ENCODE measurements at regions not wholly inside any gene's neighbourhood (a gene's known extent, or its start where the extent isn't known, plus 50 kb on each side); places are given as distances from the start of the nearest gene placed in this dataset.

DNA sequence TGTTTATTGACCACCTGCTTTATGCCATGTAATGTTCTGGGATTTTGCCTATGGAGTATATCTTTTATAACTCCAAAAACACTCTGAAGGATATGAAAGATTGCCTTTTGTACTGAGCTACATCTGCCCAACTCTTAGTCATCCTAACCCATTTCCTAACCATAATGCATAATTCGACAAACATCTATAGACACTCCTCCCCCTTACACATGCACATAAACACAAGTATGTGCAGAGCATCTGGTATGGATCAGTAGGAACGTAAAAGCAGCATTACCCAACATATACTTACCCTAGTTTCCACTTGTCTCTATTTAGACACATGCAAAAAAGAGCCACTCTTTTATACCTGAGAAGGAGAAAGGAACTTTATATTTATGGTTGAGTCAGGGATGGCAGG is 272.8 kb downstream of the FAM76B start:
- TF ChIP-seq, protein P1, sequence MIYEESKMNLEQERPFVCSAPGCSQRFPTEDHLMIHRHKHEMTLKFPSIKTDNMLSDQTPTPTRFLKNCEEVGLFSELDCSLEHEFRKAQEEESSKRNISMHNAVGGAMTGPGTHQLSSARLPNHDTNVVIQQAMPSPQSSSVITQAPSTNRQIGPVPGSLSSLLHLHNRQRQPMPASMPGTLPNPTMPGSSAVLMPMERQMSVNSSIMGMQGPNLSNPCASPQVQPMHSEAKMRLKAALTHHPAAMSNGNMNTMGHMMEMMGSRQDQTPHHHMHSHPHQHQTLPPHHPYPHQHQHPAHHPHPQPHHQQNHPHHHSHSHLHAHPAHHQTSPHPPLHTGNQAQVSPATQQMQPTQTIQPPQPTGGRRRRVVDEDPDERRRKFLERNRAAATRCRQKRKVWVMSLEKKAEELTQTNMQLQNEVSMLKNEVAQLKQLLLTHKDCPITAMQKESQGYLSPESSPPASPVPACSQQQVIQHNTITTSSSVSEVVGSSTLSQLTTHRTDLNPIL (CRISPR knock-in tag; IDR thresholded peaks at IDR 0.05; ENCODE audit: low read depth) = no peak
- TF ChIP-seq ZFP30 (CRISPR knock-in tag; IDR thresholded peaks at IDR 0.05) (no peak), OSR1 (CRISPR knock-in tag; IDR thresholded peaks at IDR 0.05) (no peak), ARNTL (CRISPR knock-in tag; IDR thresholded peaks at IDR 0.05; ENCODE audit: borderline replicate concordance, low read depth) (no peak), ESRRG (CRISPR knock-in tag; IDR thresholded peaks at IDR 0.05) (no peak), RARB (CRISPR knock-in tag; IDR thresholded peaks at IDR 0.05) (no peak), ZFP3 (CRISPR knock-in tag; IDR thresholded peaks at IDR 0.05) (no peak), CSDC2 (CRISPR knock-in tag; IDR thresholded peaks at IDR 0.05) (no peak)
- TF ChIP-seq, protein P2, sequence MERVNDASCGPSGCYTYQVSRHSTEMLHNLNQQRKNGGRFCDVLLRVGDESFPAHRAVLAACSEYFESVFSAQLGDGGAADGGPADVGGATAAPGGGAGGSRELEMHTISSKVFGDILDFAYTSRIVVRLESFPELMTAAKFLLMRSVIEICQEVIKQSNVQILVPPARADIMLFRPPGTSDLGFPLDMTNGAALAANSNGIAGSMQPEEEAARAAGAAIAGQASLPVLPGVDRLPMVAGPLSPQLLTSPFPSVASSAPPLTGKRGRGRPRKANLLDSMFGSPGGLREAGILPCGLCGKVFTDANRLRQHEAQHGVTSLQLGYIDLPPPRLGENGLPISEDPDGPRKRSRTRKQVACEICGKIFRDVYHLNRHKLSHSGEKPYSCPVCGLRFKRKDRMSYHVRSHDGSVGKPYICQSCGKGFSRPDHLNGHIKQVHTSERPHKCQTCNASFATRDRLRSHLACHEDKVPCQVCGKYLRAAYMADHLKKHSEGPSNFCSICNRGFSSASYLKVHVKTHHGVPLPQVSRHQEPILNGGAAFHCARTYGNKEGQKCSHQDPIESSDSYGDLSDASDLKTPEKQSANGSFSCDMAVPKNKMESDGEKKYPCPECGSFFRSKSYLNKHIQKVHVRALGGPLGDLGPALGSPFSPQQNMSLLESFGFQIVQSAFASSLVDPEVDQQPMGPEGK (CRISPR knock-in tag; IDR thresholded peaks at IDR 0.05; ENCODE audit: borderline replicate concordance) = no peak
- TF ChIP-seq, protein P3, sequence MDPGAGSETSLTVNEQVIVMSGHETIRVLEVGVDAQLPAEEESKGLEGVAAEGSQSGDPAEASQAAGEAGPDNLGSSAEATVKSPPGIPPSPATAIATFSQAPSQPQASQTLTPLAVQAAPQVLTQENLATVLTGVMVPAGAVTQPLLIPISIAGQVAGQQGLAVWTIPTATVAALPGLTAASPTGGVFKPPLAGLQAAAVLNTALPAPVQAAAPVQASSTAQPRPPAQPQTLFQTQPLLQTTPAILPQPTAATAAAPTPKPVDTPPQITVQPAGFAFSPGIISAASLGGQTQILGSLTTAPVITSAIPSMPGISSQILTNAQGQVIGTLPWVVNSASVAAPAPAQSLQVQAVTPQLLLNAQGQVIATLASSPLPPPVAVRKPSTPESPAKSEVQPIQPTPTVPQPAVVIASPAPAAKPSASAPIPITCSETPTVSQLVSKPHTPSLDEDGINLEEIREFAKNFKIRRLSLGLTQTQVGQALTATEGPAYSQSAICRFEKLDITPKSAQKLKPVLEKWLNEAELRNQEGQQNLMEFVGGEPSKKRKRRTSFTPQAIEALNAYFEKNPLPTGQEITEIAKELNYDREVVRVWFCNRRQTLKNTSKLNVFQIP (CRISPR knock-in tag; IDR thresholded peaks at IDR 0.05; ENCODE audit: borderline replicate concordance, low read depth) = no peak

Measured in SK-N-SH treated with all-trans-retinoic acid at 6 μM for 48 hours (cell line).